ENCODE measurements at regions not wholly inside any gene's neighbourhood (a gene's known extent, or its start where the extent isn't known, plus 50 kb on each side); places are given as distances from the start of the nearest gene placed in this dataset.

DNA sequence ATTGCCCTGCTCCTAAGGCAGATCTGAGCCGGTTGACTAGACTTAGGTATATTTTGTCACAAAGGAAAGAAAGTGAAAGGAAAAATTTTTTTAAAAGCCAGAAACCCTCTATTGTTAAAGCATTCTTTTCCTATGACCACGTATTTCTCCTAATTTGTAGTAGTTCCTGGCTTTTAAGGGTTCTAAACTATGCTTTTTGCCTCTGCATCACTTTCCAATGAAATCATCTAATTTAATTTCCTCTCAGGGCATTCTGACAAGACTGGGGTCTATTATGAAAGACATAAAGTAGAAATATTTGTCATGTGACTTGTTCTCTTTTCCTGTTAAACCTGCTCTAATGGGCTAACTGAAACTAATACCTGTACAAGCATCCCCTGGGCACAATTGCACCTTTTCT, 233.0 kb upstream of the PRR20A start:
- Histone ChIP-seq H3K4me3 (replicated peaks in 1 of 3) (no peak overlapping the region), H3K4me1 (no peaks in the 10 kb centered on the region), H3K27me3 (no peaks in the 10 kb centered on the region), H3K36me3 (no peaks in the 10 kb centered on the region), H3K9me3 (no peaks in the 10 kb centered on the region), H3K27ac (no peak overlapping the region)
- DNase-seq = no peak
- no peak for TF ChIP-seq CTCF (IDR thresholded peaks at IDR 0.05)
- TF ChIP-seq POLR2A (IDR thresholded peaks at IDR 0.05) = no peak
- intact Hi-C loops (cut with DNase I) = no loop called here
- 38 to 44% methylated on average over 2 of the region's 2 CpGs for WGBS, 2 donors

DNA sequence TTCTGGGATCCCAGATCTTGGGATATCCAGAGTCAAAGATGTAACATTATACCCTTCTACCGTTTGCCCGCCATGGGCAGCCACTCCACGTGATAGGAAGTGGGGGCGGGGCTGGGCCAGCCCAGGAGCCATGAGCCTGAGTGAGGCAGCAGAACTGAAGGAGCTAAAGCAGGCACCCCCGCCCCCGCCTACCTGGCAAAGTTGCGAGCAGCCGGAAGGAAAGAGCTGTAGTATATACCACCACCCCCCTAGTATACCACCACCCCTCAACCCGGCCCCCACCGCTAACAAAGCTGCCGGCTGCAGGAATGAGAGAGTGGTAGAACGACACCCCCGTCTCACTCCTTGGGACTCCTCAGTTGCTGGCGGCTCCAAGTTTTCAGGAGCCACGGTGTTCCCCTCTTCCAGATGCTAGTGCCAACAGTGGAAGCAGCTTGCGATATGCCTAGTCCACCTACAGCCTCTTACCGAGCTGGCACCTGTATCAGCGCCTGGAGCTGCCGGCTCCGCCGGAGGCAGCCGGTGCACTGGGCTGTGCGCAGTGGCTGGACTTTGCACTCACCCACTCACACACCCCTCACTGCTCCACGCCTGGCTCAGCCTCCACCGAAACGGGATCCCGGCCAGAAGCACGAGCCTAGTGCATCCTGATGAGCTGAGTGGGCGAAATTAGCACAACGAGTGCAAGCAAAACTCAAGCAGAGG, 230.7 kb upstream of the PRR20A start:
- H3K4me3 ChIP-seq (replicated peaks in 1 of 3) = no peak overlapping the region
- WGBS, 2 donors = 90 to 92% methylated on average over 12 to 30 of the region's 30 CpGs
- no peaks in the 10 kb centered on the region for H3K9me3 ChIP-seq
- H3K27ac ChIP-seq = no peak overlapping the region
- no peaks in the 10 kb centered on the region for H3K36me3 ChIP-seq
- intact Hi-C loops (cut with DNase I) = no loop called here
- H3K27me3 ChIP-seq = no peaks in the 10 kb centered on the region
- no peak for DNase-seq
- TF ChIP-seq POLR2A (IDR thresholded peaks at IDR 0.05) = no peak
- no peak for TF ChIP-seq CTCF (IDR thresholded peaks at IDR 0.05)
- H3K4me1 ChIP-seq = no peaks in the 10 kb centered on the region

DNA sequence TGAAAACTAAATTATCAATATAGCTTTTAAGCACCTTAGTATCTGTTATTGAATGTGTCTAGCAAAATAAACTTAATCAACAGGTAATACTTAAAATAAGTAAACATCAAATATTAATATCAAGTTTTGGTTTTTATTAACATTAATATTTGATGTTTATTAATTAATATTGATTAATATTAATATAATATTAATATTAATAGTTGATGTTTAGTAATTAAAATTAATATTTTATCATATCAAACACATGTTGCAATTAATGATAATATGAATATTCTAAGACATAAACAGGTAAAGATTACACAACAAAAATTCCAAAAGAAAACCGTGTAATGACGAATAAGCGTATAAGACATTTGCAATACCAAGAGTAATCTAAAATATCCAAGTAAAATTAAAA, 222.8 kb upstream of the PRR20A start:
- no peaks in the 10 kb centered on the region for H3K36me3 ChIP-seq
- H3K27ac ChIP-seq = no peak overlapping the region
- 97% methylated on average over 3 of the region's 3 CpGs for WGBS, 2 donors
- no peak for TF ChIP-seq CTCF (IDR thresholded peaks at IDR 0.05)
- no peak for TF ChIP-seq POLR2A (IDR thresholded peaks at IDR 0.05)
- H3K4me1 ChIP-seq = no peaks in the 10 kb centered on the region
- no peaks in the 10 kb centered on the region for H3K9me3 ChIP-seq
- DNase-seq = no peak
- H3K4me3 ChIP-seq (replicated peaks in 1 of 3) = no peak overlapping the region
- no peaks in the 10 kb centered on the region for H3K27me3 ChIP-seq
- intact Hi-C loops (cut with DNase I) = no loop called here

GRCh38 chr13:56923626-56924140, 217.0 kb upstream of the PRR20A start:
- DNase-seq = no peak
- Histone ChIP-seq H3K4me3 (replicated peaks in 1 of 3) (no peak overlapping the region), H3K36me3 (no peaks in the 10 kb centered on the region), H3K4me1 (no peaks in the 10 kb centered on the region), H3K9me3 (peaks cover 5% of the 10 kb centered on the region), H3K27ac (no peak overlapping the region), H3K27me3 (no peaks in the 10 kb centered on the region)
- intact Hi-C loops (cut with DNase I) = no loop called here
- 81 to 86% methylated on average over 2 of the region's 2 CpGs for WGBS, 2 donors
- TF ChIP-seq POLR2A (IDR thresholded peaks at IDR 0.05) (no peak), CTCF (IDR thresholded peaks at IDR 0.05) (no peak)

GRCh38 chr13:56924401-56924800, 216.3 kb upstream of the PRR20A start:
- Histone ChIP-seq H3K4me1 (no peaks in the 10 kb centered on the region), H3K27ac (no peak overlapping the region), H3K36me3 (no peaks in the 10 kb centered on the region), H3K27me3 (no peaks in the 10 kb centered on the region), H3K9me3 (peaks cover 5% of the 10 kb centered on the region), H3K4me3 (replicated peaks in 1 of 3) (no peak overlapping the region)
- WGBS, 2 donors = 43 to 57% methylated on average over 2 of the region's 2 CpGs
- TF ChIP-seq POLR2A (IDR thresholded peaks at IDR 0.05) (no peak), CTCF (IDR thresholded peaks at IDR 0.05) (no peak)
- intact Hi-C loops (cut with DNase I) = no loop called here
- no peak for DNase-seq

Measured in thyroid gland (tissue), 4 donors.